GM10248 (cell line): ENCODE measurements at regions not wholly inside any gene's neighbourhood (a gene's known extent, or its start where the extent isn't known, plus 50 kb on each side); places are given as distances from the start of the nearest gene placed in this dataset.

Source experiments
- CTCF ChIA-PET: fragments of 300-600 bp; sonication (Branson Sonifier 250); formaldehyde crosslinking; extraction: SDS; loops from one replicate; lab custom pipeline; 2021; ENCODE audit warnings: antibody characterized with exemption; lab: Yijun Ruan, JAX
- POLR2A ChIA-PET: fragments of 350-650 bp; sonication (Branson Sonifier 250); formaldehyde crosslinking; extraction: SDS; loops from one replicate; lab custom pipeline; 2020; ENCODE audit warnings: antibody characterized with exemption; lab: Yijun Ruan, JAX
- DNase-seq: peaks from one replicate; pipeline ENCODE4 v3.0.0; 2012; ENCODE audit errors: extremely low spot score
- TF ChIP-seq, protein P1 (sequence below): IDR thresholded peaks from 2 replicates; pipeline ENCODE4 v1.5.1; 2012; ENCODE audit warnings: mild to moderate bottlenecking, low read depth; ENCODE audit errors: extremely low read depth, missing control alignments, control extremely low read depth

DNA sequence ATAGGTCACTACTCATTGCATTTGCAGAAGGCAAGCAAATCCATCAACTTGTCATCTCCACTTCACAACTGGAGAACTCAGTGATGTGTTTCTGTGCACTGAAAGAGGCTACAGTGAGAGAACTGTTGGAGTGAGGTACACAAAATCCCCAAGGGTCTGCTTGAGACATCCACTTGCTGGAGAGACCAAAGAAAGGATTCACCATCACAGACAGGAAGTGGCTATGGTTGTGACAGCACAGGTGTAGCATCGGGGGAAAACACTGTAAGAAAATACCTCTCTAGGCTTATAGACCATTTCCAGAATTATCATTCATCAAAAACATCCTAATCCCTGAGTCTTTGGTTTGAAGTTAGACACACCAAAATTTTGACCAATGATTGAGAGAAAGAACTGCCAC, 201.3 kb upstream of the OR4E1 start:
- ChIA-PET CTCF (interaction anchor here (2.1 kb wide), 1 partner anchor 23 kb away, joined by 6 read pairs; no protein-coding TSS in a partner anchor), POLR2A (no interaction called here)
- TF ChIP-seq, protein P1, sequence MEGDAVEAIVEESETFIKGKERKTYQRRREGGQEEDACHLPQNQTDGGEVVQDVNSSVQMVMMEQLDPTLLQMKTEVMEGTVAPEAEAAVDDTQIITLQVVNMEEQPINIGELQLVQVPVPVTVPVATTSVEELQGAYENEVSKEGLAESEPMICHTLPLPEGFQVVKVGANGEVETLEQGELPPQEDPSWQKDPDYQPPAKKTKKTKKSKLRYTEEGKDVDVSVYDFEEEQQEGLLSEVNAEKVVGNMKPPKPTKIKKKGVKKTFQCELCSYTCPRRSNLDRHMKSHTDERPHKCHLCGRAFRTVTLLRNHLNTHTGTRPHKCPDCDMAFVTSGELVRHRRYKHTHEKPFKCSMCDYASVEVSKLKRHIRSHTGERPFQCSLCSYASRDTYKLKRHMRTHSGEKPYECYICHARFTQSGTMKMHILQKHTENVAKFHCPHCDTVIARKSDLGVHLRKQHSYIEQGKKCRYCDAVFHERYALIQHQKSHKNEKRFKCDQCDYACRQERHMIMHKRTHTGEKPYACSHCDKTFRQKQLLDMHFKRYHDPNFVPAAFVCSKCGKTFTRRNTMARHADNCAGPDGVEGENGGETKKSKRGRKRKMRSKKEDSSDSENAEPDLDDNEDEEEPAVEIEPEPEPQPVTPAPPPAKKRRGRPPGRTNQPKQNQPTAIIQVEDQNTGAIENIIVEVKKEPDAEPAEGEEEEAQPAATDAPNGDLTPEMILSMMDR = no peak

GRCh38 chr14:21874167-21874566, 200.5 kb upstream of the OR4E1 start:
- CTCF ChIA-PET = interaction anchor here (2.1 kb wide), 1 partner anchor 22 kb away, joined by 6 read pairs; no protein-coding TSS in a partner anchor
- POLR2A ChIA-PET = no interaction called here

More for the DNA sequence above, 201.3 kb upstream of the OR4E1 start:
- DNase-seq = no peak

GRCh38 chr14:21868442-21869046, 194.9 kb upstream of the OR4E1 start:
- CTCF ChIA-PET = interaction anchor here (1.0 to 2.0 kb wide), 5 partner anchors 11 to 22 kb away, joined by 3 to 6 read pairs (median 5); no protein-coding TSS in a partner anchor
- peak; percentile 46 for DNase-seq
- POLR2A ChIA-PET = no interaction called here
- TF ChIP-seq, protein P1 = peak; percentile 74

More at GRCh38 chr14:21874167-21874566, 200.5 kb upstream of the OR4E1 start:
- TF ChIP-seq, protein P1 = no peak
- DNase-seq = no peak

- DNase-seq = no peak
- CTCF ChIA-PET = interaction anchor here (2.0 to 2.2 kb wide), 2 partner anchors 14 to 16 kb away, joined by 6 to 8 read pairs; no protein-coding TSS in a partner anchor
- POLR2A ChIA-PET = no interaction called here
- TF ChIP-seq, protein P1 = no peak
Observed at GRCh38 chr14:21867541-21867940, 193.9 kb upstream of the OR4E1 start.

DNA sequence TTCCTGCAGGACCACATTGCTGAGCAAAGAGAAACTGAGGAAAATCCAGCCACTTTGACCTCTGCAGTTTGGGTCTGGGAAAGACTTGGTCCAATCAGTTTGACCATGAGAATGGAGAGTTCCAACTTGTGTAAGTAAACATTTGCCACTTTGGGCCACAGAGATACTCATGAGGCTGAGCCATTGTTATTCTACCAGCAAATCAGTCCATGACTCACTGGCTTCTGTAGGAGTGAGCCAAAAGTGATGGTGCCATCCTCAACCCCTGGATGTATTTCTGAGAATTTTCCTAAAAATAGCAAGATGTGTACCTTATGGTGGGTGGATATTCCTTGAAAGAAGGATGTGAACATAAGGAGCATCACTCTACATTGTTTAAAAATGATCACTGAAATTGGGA, 192.9 kb upstream of the OR4E1 start:
- CTCF ChIA-PET = interaction anchor here (2.0 to 2.2 kb wide), 2 partner anchors 13 to 15 kb away, joined by 6 to 8 read pairs; no protein-coding TSS in a partner anchor
- no peak for DNase-seq
- TF ChIP-seq, protein P1 = no peak
- POLR2A ChIA-PET = no interaction called here

GRCh38 chr14:21863289-21863688, 189.7 kb upstream of the OR4E1 start:
- ChIA-PET CTCF (interaction anchor here (1.0 kb wide), 1 partner anchor 11 kb away, joined by 3 read pairs; no protein-coding TSS in a partner anchor), POLR2A (no interaction called here)
- TF ChIP-seq, protein P1 = no peak
- no peak for DNase-seq
